Fibroblast of lung (primary cell): ENCODE measurements at regions not wholly inside any gene's neighbourhood (a gene's known extent, or its start where the extent isn't known, plus 50 kb on each side); places are given as distances from the start of the nearest gene placed in this dataset.

Experiments
- DNase-seq, 2 donors: peaks; one replicate each; pipeline versions ENCODE4 v3.0.0 to v3.0.0-alpha.2; 2010; ENCODE audit warnings: low read depth in 2 of 2
- H2AFZ ChIP-seq: 2 replicates; pipeline ENCODE4 v1.5.1; 2012; ENCODE audit warnings: low read length, control low read depth, inconsistent platforms
- H3K27ac ChIP-seq: 2 replicates; pipeline ENCODE4 v1.5.1; 2011; ENCODE audit warnings: low read length, control low read depth; ENCODE audit not compliant: insufficient read depth
- H3K27me3 ChIP-seq: 2 replicates; pipeline ENCODE4 v1.5.1; 2011; ENCODE audit warnings: mild to moderate bottlenecking, low read length; ENCODE audit not compliant: control insufficient read depth, insufficient read depth
- H3K36me3 ChIP-seq: 2 replicates; pipeline ENCODE4 v1.5.1; 2011; ENCODE audit warnings: low read length; ENCODE audit not compliant: control insufficient read depth, insufficient read depth
- H3K4me1 ChIP-seq: 2 replicates; pipeline ENCODE4 v1.5.1; 2011; ENCODE audit warnings: low read length; ENCODE audit not compliant: control insufficient read depth, insufficient read depth; ENCODE audit errors: extremely low read depth
- H3K4me2 ChIP-seq: 2 replicates; pipeline ENCODE4 v1.5.1; 2011; ENCODE audit warnings: low read length, control low read depth; ENCODE audit not compliant: insufficient read depth; ENCODE audit errors: extremely low read depth
- H3K4me3 ChIP-seq, 4 experiments: fragments of 200-600 bp in 1 of 4; sonication (generic) in 1 of 4; replicated peaks in 1 of 4; 2 replicates each; pipeline ENCODE4 v1.5.1; 2011 to 2016; ENCODE audit warnings: low read length in 4 of 4, low read depth in 3 of 4, mild to moderate bottlenecking in 3 of 4, control low read depth in 2 of 4, inconsistent platforms in 1 of 4, mixed read lengths in 1 of 4; ENCODE audit not compliant: insufficient read depth in 1 of 4; ENCODE audit errors: control extremely low read depth in 1 of 4
- H3K79me2 ChIP-seq: 2 replicates; pipeline ENCODE4 v1.5.1; 2012; ENCODE audit warnings: mild to moderate bottlenecking, low read length, inconsistent platforms; ENCODE audit not compliant: control insufficient read depth, insufficient read depth
- H3K9ac ChIP-seq: 2 replicates; pipeline ENCODE4 v1.5.1; 2011; ENCODE audit warnings: mild to moderate bottlenecking, low read length, control low read depth; ENCODE audit not compliant: insufficient read depth
- H3K9me3 ChIP-seq: 2 replicates; pipeline ENCODE4 v1.5.1; 2012; ENCODE audit warnings: low read depth, low read length; ENCODE audit not compliant: control insufficient read depth, insufficient read depth
- H4K20me1 ChIP-seq: 2 replicates; pipeline ENCODE4 v1.5.1; 2011; ENCODE audit warnings: low read length; ENCODE audit not compliant: control insufficient read depth, insufficient read depth; ENCODE audit errors: extremely low read depth
- EZH2 ChIP-seq: IDR thresholded peaks from 2 replicates; pipeline ENCODE4 v1.5.1; 2012; ENCODE audit warnings: low read length, control low read depth, mild to moderate bottlenecking; ENCODE audit errors: missing control alignments
- TF ChIP-seq, protein P1 (sequence below), 2 donors: IDR thresholded peaks in 1 of 2; conservative IDR thresholded peaks in 1 of 2; 1 replicate in 1 of 2; 2 replicates in 1 of 2; pipeline ENCODE4 v1.5.1; 2011 to 2012; ENCODE audit warnings: low read length in 2 of 2, control low read depth in 1 of 2, inconsistent platforms in 1 of 2, low read depth in 1 of 2, mild to moderate bottlenecking in 1 of 2

DNA sequence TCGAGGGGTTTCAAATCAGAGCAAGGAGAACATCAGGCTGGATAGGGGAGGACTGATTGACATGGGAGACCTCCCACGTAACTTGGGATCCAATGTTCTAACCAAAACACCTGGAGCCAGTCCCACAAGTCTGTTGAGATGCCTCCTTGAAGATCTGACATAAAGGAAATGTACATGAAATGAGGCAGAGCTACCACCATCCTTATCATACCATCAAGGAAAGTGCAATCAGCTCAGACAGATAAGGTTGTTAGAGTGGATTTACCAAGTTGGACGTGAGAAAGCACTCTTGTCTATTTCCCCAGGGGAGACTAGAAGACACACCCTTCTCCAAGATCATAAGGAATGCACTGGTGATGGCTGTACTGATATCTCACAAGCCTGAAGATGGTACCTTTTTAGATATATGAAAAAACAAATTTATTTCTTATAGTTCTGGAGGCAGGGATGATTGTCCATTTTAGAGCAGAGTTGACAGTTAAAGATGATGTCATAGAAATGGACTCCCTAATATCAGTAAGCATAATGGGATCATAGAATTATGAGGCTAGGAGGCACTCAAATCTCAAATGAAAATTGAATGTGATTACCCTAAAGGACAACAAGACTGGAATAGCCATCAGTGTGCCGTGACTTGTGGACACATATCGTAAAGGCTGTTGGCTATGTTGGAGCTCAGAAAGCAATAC is 129.1 kb upstream of the RAB4A start:
- Histone ChIP-seq H3K27ac (no peak overlapping the region), H3K27me3 (peaks cover 2% of the 10 kb centered on the region), H3K79me2 (no peaks in the 10 kb centered on the region), H3K36me3 (no peaks in the 10 kb centered on the region), H4K20me1 (no peaks in the 10 kb centered on the region), H3K4me2 (no peak overlapping the region), H3K9ac (no peak overlapping the region), H3K4me3 (no peak overlapping the region), H3K4me1 (no peaks in the 10 kb centered on the region), H3K9me3 (no peaks in the 10 kb centered on the region), H2AFZ (no peak overlapping the region)
- no peak for DNase-seq
- TF ChIP-seq EZH2: no peak
- TF ChIP-seq, protein P1, sequence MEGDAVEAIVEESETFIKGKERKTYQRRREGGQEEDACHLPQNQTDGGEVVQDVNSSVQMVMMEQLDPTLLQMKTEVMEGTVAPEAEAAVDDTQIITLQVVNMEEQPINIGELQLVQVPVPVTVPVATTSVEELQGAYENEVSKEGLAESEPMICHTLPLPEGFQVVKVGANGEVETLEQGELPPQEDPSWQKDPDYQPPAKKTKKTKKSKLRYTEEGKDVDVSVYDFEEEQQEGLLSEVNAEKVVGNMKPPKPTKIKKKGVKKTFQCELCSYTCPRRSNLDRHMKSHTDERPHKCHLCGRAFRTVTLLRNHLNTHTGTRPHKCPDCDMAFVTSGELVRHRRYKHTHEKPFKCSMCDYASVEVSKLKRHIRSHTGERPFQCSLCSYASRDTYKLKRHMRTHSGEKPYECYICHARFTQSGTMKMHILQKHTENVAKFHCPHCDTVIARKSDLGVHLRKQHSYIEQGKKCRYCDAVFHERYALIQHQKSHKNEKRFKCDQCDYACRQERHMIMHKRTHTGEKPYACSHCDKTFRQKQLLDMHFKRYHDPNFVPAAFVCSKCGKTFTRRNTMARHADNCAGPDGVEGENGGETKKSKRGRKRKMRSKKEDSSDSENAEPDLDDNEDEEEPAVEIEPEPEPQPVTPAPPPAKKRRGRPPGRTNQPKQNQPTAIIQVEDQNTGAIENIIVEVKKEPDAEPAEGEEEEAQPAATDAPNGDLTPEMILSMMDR (conservative IDR thresholded peaks at IDR 0.05 in 1 of 2, IDR thresholded peaks at IDR 0.05 in 1 of 2; ENCODE audit: low read depth in 1 of 2, low read length in 2 of 2): no peak

GRCh38 chr1:229142471-229142870 is 128.4 kb upstream of the RAB4A start:
- Histone ChIP-seq H2AFZ (no peak overlapping the region), H3K36me3 (no peaks in the 10 kb centered on the region), H4K20me1 (no peaks in the 10 kb centered on the region), H3K9ac (no peak overlapping the region), H3K4me3 (no peak overlapping the region), H3K4me1 (no peaks in the 10 kb centered on the region), H3K27me3 (peaks cover 2% of the 10 kb centered on the region), H3K9me3 (no peaks in the 10 kb centered on the region), H3K27ac (no peak overlapping the region), H3K79me2 (no peaks in the 10 kb centered on the region), H3K4me2 (no peak overlapping the region)
- DNase-seq: no peak
- TF ChIP-seq, protein P1 (conservative IDR thresholded peaks at IDR 0.05 in 1 of 2, IDR thresholded peaks at IDR 0.05 in 1 of 2; ENCODE audit: low read depth in 1 of 2, low read length in 2 of 2): no peak
- no peak for TF ChIP-seq EZH2

- no peaks in the 10 kb centered on the region for H3K79me2 ChIP-seq
- no peak overlapping the region for H3K4me2 ChIP-seq
- TF ChIP-seq EZH2: no peak
- TF ChIP-seq, protein P1 (conservative IDR thresholded peaks at IDR 0.05 in 1 of 2, IDR thresholded peaks at IDR 0.05 in 1 of 2; ENCODE audit: low read depth in 1 of 2, low read length in 2 of 2): no peak
- no peak overlapping the region for H3K27ac ChIP-seq
- no peaks in the 10 kb centered on the region for H4K20me1 ChIP-seq
- no peak overlapping the region for H2AFZ ChIP-seq
- H3K27me3 ChIP-seq: peaks cover 5% of the 10 kb centered on the region
- no peaks in the 10 kb centered on the region for H3K36me3 ChIP-seq
- H3K4me3 ChIP-seq: no peak overlapping the region
- no peaks in the 10 kb centered on the region for H3K9me3 ChIP-seq
- H3K4me1 ChIP-seq: no peaks in the 10 kb centered on the region
- no peak for DNase-seq
- no peak overlapping the region for H3K9ac ChIP-seq
Measured at GRCh38 chr1:229146647-229147046, 124.3 kb upstream of the RAB4A start.
